ENCODE measurements at regions not wholly inside any gene's neighbourhood (a gene's known extent, or its start where the extent isn't known, plus 50 kb on each side); places are given as distances from the start of the nearest gene placed in this dataset.

- Histone ChIP-seq H3K9me3 (ENCODE audit: severe bottlenecking) (no peaks in the 10 kb centered on the region), H3K4me1 (ENCODE audit: insufficient read depth, poor library complexity, severe bottlenecking) (no peaks in the 10 kb centered on the region), H3K27ac (ENCODE audit: poor library complexity, severe bottlenecking) (no peak overlapping the region), H3K27me3 (ENCODE audit: insufficient read depth, poor library complexity, severe bottlenecking) (no peaks in the 10 kb centered on the region), H3K4me3 (ENCODE audit: severe bottlenecking) (no peak overlapping the region), H3K36me3 (ENCODE audit: low read depth) (no peaks in the 10 kb centered on the region)
- DNase-seq (ENCODE audit: low spot score) = no peak
- TF ChIP-seq, protein P1, sequence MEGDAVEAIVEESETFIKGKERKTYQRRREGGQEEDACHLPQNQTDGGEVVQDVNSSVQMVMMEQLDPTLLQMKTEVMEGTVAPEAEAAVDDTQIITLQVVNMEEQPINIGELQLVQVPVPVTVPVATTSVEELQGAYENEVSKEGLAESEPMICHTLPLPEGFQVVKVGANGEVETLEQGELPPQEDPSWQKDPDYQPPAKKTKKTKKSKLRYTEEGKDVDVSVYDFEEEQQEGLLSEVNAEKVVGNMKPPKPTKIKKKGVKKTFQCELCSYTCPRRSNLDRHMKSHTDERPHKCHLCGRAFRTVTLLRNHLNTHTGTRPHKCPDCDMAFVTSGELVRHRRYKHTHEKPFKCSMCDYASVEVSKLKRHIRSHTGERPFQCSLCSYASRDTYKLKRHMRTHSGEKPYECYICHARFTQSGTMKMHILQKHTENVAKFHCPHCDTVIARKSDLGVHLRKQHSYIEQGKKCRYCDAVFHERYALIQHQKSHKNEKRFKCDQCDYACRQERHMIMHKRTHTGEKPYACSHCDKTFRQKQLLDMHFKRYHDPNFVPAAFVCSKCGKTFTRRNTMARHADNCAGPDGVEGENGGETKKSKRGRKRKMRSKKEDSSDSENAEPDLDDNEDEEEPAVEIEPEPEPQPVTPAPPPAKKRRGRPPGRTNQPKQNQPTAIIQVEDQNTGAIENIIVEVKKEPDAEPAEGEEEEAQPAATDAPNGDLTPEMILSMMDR (IDR thresholded peaks at IDR 0.05; ENCODE audit: poor library complexity, severe bottlenecking) = no peak
- ATAC-seq (ENCODE audit: low read depth) = no peak
Observed at GRCh38 chr16:65308506-65308905, 186.6 kb upstream of the CDH11 start.

DNA sequence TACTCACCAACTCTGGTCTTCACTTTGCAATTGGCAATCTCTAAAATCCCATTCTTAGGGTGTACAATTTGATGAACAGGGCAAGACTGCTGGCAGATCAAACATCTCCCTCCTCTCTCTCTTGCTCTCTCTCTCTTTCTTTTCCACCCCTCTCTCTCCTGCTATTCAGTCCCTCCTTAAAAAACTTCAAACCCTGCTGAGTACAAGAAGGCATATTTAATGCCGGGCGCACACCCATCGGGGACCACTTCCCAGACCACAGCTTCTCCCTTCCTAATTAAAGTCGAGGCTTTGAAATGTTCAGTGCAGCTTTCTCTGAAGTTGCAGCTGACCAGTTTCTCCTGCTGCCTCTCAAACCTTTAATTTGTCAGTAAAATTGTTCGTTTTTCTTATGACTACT is 185.4 kb upstream of the CDH11 start:
- Histone ChIP-seq H3K4me3 (ENCODE audit: severe bottlenecking) (no peak overlapping the region), H3K36me3 (ENCODE audit: low read depth) (no peaks in the 10 kb centered on the region), H3K9me3 (ENCODE audit: severe bottlenecking) (no peaks in the 10 kb centered on the region), H3K27ac (ENCODE audit: poor library complexity, severe bottlenecking) (no peak overlapping the region), H3K27me3 (ENCODE audit: insufficient read depth, poor library complexity, severe bottlenecking) (no peaks in the 10 kb centered on the region), H3K4me1 (ENCODE audit: insufficient read depth, poor library complexity, severe bottlenecking) (no peaks in the 10 kb centered on the region)
- ATAC-seq (ENCODE audit: low read depth) (no peak), DNase-seq (ENCODE audit: low spot score) (no peak)
- TF ChIP-seq, protein P1 (IDR thresholded peaks at IDR 0.05; ENCODE audit: poor library complexity, severe bottlenecking) = no peak

DNA sequence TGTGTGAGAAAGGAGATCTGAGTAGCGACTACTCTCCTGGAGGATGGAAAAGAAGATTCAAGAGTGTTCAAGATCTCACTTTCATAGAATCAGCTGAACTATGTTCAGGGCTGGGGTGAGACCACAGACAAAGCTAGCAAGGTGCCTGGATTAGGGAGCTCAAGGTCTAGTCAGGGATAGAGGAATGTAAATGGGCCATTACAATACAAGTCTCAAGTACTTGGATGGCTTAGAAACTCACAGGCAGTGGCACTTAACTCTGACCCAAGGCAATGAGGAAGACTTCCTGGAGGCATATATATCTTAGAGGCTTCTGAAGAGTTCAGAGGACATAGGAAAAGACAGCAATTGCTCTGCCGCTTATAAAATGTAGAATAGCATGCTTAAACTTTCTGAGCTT is 184.9 kb upstream of the CDH11 start:
- no peak overlapping the region for H3K4me3 ChIP-seq (ENCODE audit: severe bottlenecking)
- no peaks in the 10 kb centered on the region for H3K4me1 ChIP-seq (ENCODE audit: insufficient read depth, poor library complexity, severe bottlenecking)
- ATAC-seq (ENCODE audit: low read depth) = no peak
- H3K9me3 ChIP-seq (ENCODE audit: severe bottlenecking) = no peaks in the 10 kb centered on the region
- no peaks in the 10 kb centered on the region for H3K27me3 ChIP-seq (ENCODE audit: insufficient read depth, poor library complexity, severe bottlenecking)
- DNase-seq (ENCODE audit: low spot score) = no peak
- H3K27ac ChIP-seq (ENCODE audit: poor library complexity, severe bottlenecking) = no peak overlapping the region
- TF ChIP-seq, protein P1 (IDR thresholded peaks at IDR 0.05; ENCODE audit: poor library complexity, severe bottlenecking) = no peak
- H3K36me3 ChIP-seq (ENCODE audit: low read depth) = no peaks in the 10 kb centered on the region

DNA sequence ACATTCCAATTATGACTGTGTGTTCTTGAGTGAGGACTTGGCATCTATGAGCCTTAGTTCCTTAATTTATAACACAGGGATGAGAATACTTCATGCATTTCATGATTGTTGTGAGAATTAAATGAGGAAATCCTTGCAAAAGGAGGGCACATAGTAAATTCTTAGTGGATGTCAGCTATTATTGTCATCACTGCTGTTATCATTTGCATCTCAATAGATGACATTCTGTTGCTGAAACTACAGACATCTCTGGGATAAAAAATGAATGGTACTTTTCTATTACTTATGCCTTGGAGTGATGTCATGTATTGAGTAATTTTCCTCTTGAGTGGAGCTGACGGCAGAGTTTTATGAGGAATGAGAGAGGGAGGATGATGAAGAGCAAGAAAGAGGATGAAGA is 184.4 kb upstream of the CDH11 start:
- no peaks in the 10 kb centered on the region for H3K27me3 ChIP-seq (ENCODE audit: insufficient read depth, poor library complexity, severe bottlenecking)
- H3K27ac ChIP-seq (ENCODE audit: poor library complexity, severe bottlenecking) = no peak overlapping the region
- no peak overlapping the region for H3K4me3 ChIP-seq (ENCODE audit: severe bottlenecking)
- no peaks in the 10 kb centered on the region for H3K4me1 ChIP-seq (ENCODE audit: insufficient read depth, poor library complexity, severe bottlenecking)
- TF ChIP-seq, protein P1 (IDR thresholded peaks at IDR 0.05; ENCODE audit: poor library complexity, severe bottlenecking) = no peak
- H3K9me3 ChIP-seq (ENCODE audit: severe bottlenecking) = no peaks in the 10 kb centered on the region
- DNase-seq (ENCODE audit: low spot score) (no peak), ATAC-seq (ENCODE audit: low read depth) (no peak)
- H3K36me3 ChIP-seq (ENCODE audit: low read depth) = no peaks in the 10 kb centered on the region

DNA sequence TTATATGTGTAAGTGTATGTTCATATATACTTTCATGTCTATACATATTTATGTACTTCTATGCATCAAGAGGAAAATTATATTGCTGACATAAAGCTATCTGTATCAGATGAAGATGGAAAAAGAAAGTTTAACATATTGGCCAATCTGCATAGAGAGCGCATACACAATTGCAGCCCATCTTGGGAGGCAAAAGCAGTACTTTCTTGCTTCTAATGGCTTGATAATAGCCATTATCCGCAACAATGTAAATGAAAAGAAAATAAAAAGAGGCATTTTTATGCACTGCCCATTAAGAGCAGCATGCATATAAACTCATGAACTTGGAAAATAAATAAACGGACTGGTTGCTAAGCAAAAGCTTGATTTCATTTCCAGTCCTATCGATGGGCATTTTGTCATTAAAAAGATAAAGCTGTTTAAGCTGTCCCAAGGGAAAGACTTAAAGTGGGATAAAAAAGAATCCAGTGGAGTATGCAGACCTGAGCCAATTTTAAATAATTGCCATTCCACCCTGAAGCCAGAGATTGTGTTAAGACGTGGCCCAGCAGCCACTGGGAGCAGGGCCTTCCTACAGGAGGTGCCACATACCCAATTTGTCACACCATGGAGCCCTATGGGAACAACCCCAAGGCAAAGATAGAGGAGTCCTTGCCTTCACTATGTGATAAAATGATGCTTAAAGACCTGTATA is 183.6 kb upstream of the CDH11 start:
- ATAC-seq (ENCODE audit: low read depth) = no peak
- TF ChIP-seq, protein P1 (IDR thresholded peaks at IDR 0.05; ENCODE audit: poor library complexity, severe bottlenecking) = no peak

More for the DNA sequence above, 183.6 kb upstream of the CDH11 start:
- Histone ChIP-seq H3K27me3 (ENCODE audit: insufficient read depth, poor library complexity, severe bottlenecking) (no peaks in the 10 kb centered on the region), H3K36me3 (ENCODE audit: low read depth) (no peaks in the 10 kb centered on the region), H3K27ac (ENCODE audit: poor library complexity, severe bottlenecking) (no peak overlapping the region), H3K9me3 (ENCODE audit: severe bottlenecking) (no peaks in the 10 kb centered on the region), H3K4me1 (ENCODE audit: insufficient read depth, poor library complexity, severe bottlenecking) (no peaks in the 10 kb centered on the region), H3K4me3 (ENCODE audit: severe bottlenecking) (no peak overlapping the region)
- no peak for DNase-seq (ENCODE audit: low spot score)
